ENCODE measurements at regions not wholly inside any gene's neighbourhood (a gene's known extent, or its start where the extent isn't known, plus 50 kb on each side); places are given as distances from the start of the nearest gene placed in this dataset.

DNA sequence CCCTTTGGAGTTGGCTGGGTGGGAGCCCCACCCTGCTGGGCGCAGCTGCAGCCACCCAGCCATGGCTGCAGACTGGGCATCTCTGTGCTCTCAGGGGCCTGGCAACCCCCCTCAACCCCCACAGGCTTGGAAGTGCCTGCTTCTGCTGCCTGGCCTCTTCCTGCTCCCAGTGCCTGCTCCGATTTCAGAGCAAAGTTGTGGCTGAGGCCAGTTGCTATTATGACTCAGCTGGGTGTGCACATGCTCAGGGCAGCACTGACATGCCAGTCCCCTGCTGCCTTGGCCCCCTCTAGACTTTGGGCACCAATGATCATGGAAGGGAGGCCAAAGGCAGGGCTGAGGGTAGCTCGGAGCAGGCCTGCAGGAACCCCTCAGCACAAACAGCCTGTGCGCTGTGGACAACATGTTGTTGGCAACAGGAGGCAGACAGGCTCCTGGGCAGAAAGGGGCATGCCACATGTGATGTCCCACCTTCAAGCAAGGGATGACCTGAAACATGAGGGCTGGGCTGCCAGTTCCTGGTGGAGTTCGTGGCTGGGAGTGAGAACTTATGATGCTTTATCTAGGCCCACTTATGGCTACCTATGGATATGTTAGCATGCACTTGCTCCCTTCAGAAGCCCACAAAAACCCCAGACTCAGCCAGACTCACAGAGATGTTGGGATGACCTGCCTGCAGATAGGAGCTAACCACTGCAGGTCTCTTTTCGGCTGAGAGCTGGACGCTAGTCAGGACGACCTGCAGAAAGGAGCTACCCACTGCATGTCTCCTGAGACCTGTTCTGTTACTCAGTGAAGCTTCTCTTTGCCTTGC lies 96.4 kb upstream of the AMOTL1 start:
- intact Hi-C loops (cut with micrococcal nuclease) = no loop called here
- H3K9ac ChIP-seq (ENCODE audit: low read length) = no peak overlapping the region
- POLR2A ChIA-PET = no interaction called here
- H3K4me1 ChIP-seq (ENCODE audit: control insufficient read depth in 2 of 2, insufficient read depth in 2 of 2, low read length in 2 of 2) = no peaks in the 10 kb centered on the region
- H3K27me3 Mint-ChIP-seq = peaks cover 12% of the 10 kb centered on the region
- H3K27ac Mint-ChIP-seq = no peak overlapping the region
- no peaks in the 10 kb centered on the region for H3K79me2 ChIP-seq (ENCODE audit: control insufficient read depth, insufficient read depth, low read length)
- ATAC-seq (ENCODE audit: low read depth) (no peak), DNase-seq (no peak)
- H3K27ac ChIP-seq (ENCODE audit: low read length in 2 of 2) = no peak overlapping the region
- H3K4me1 Mint-ChIP-seq = no peaks in the 10 kb centered on the region
- no peak overlapping the region for H2AFZ ChIP-seq (ENCODE audit: insufficient read depth, low read depth, low read length, poor library complexity, severe bottlenecking)
- H3K4me2 ChIP-seq (replicated peaks; ENCODE audit: low read depth, low read length, poor library complexity, severe bottlenecking) = no peak overlapping the region
- CTCF ChIA-PET = no interaction called here
- no peak overlapping the region for H3K4me3 Mint-ChIP-seq
- no peak for TF ChIP-seq EZH2 (IDR thresholded peaks at IDR 0.05; ENCODE audit: borderline replicate concordance, insufficient read depth, low read depth, low read length, poor library complexity, severe bottlenecking)
- TF ChIP-seq, protein P1, sequence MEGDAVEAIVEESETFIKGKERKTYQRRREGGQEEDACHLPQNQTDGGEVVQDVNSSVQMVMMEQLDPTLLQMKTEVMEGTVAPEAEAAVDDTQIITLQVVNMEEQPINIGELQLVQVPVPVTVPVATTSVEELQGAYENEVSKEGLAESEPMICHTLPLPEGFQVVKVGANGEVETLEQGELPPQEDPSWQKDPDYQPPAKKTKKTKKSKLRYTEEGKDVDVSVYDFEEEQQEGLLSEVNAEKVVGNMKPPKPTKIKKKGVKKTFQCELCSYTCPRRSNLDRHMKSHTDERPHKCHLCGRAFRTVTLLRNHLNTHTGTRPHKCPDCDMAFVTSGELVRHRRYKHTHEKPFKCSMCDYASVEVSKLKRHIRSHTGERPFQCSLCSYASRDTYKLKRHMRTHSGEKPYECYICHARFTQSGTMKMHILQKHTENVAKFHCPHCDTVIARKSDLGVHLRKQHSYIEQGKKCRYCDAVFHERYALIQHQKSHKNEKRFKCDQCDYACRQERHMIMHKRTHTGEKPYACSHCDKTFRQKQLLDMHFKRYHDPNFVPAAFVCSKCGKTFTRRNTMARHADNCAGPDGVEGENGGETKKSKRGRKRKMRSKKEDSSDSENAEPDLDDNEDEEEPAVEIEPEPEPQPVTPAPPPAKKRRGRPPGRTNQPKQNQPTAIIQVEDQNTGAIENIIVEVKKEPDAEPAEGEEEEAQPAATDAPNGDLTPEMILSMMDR (IDR thresholded peaks at IDR 0.05) = no peak
- 93% methylated on average over 7 of the region's 8 CpGs for WGBS (ENCODE audit: insufficient coverage)
- H3K9me3 Mint-ChIP-seq (ENCODE audit: insufficient read depth) = no peaks in the 10 kb centered on the region
- no peaks in the 10 kb centered on the region for H4K20me1 ChIP-seq (ENCODE audit: control insufficient read depth, insufficient read depth, low read length, poor library complexity, severe bottlenecking)
- no peaks in the 10 kb centered on the region for H3K36me3 ChIP-seq (replicated peaks in 1 of 2; ENCODE audit: control extremely low read depth in 1 of 2, control insufficient read depth in 1 of 2, extremely low read depth in 1 of 2, insufficient read depth in 2 of 2, low read length in 1 of 2)
- H3K4me3 ChIP-seq (ENCODE audit: control extremely low read depth in 1 of 5, extremely low read depth in 1 of 5, insufficient read depth in 1 of 5, low read depth in 2 of 5, low read length in 4 of 5) = no peak overlapping the region
- peaks cover 0 to 16% (median 0%) of the 10 kb centered on the region in 3 donors for H3K9me3 ChIP-seq (ENCODE audit: control extremely low read depth in 1 of 3, control insufficient read depth in 2 of 3, insufficient read depth in 1 of 3, low read length in 2 of 3)
- H3K27me3 ChIP-seq (replicated peaks in 1 of 4; ENCODE audit: control extremely low read depth in 1 of 4, control insufficient read depth in 3 of 4, insufficient read depth in 4 of 4, low read length in 3 of 4) = no peaks in the 10 kb centered on the region

- H3K4me3 Mint-ChIP-seq = no peak overlapping the region
- Histone ChIP-seq H3K4me3 (ENCODE audit: control extremely low read depth in 1 of 5, extremely low read depth in 1 of 5, insufficient read depth in 1 of 5, low read depth in 2 of 5, low read length in 4 of 5) (no peak overlapping the region), H3K27ac (ENCODE audit: low read length in 2 of 2) (no peak overlapping the region), H3K27me3 (replicated peaks in 1 of 4; ENCODE audit: control extremely low read depth in 1 of 4, control insufficient read depth in 3 of 4, insufficient read depth in 4 of 4, low read length in 3 of 4) (no peaks in the 10 kb centered on the region), H3K9ac (ENCODE audit: low read length) (no peak overlapping the region), H3K9me3 (ENCODE audit: control extremely low read depth in 1 of 3, control insufficient read depth in 2 of 3, insufficient read depth in 1 of 3, low read length in 2 of 3) (peaks cover 0 to 16% (median 0%) of the 10 kb centered on the region in 3 donors), H3K79me2 (ENCODE audit: control insufficient read depth, insufficient read depth, low read length) (no peaks in the 10 kb centered on the region), H3K4me1 (ENCODE audit: control insufficient read depth in 2 of 2, insufficient read depth in 2 of 2, low read length in 2 of 2) (no peaks in the 10 kb centered on the region), H3K4me2 (replicated peaks; ENCODE audit: low read depth, low read length, poor library complexity, severe bottlenecking) (no peak overlapping the region), H4K20me1 (ENCODE audit: control insufficient read depth, insufficient read depth, low read length, poor library complexity, severe bottlenecking) (no peaks in the 10 kb centered on the region), H2AFZ (ENCODE audit: insufficient read depth, low read depth, low read length, poor library complexity, severe bottlenecking) (no peak overlapping the region), H3K36me3 (replicated peaks in 1 of 2; ENCODE audit: control extremely low read depth in 1 of 2, control insufficient read depth in 1 of 2, extremely low read depth in 1 of 2, insufficient read depth in 2 of 2, low read length in 1 of 2) (no peaks in the 10 kb centered on the region)
- no peaks in the 10 kb centered on the region for H3K9me3 Mint-ChIP-seq (ENCODE audit: insufficient read depth)
- ChIA-PET CTCF (no interaction called here), POLR2A (no interaction called here)
- no peaks in the 10 kb centered on the region for H3K4me1 Mint-ChIP-seq
- H3K27ac Mint-ChIP-seq = no peak overlapping the region
- peaks cover 12% of the 10 kb centered on the region for H3K27me3 Mint-ChIP-seq
- TF ChIP-seq EZH2 (IDR thresholded peaks at IDR 0.05; ENCODE audit: borderline replicate concordance, insufficient read depth, low read depth, low read length, poor library complexity, severe bottlenecking) = no peak
- TF ChIP-seq, protein P1 (IDR thresholded peaks at IDR 0.05) = no peak
- intact Hi-C loops (cut with micrococcal nuclease) = no loop called here
- 83% methylated on average over 7 of the region's 8 CpGs for WGBS (ENCODE audit: insufficient coverage)
- ATAC-seq (ENCODE audit: low read depth) (no peak), DNase-seq (no peak)
Observed at GRCh38 chr11:94672636-94673035, 95.5 kb upstream of the AMOTL1 start.
